ENCODE measurements at regions not wholly inside any gene's neighbourhood (a gene's known extent, or its start where the extent isn't known, plus 50 kb on each side); places are given as distances from the start of the nearest gene placed in this dataset.

DNA sequence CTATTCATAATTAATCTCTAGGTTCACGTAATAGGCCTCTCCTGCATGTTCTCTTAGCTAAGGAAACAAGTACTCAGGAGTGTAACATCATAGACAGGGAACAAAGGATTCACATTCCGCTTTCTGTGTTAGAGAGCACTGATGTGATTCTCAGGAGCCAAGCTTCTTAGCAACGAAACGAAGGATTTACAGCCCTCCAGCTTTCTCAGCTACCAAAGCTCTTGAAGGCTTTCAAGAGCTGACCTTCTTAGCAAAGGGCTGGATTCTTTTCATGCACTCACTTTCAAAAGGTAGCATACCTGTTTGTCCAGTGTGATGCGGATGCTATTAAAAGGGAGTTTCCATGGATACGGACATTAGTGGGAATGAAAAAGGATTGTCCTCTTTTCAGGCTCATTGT, 107.4 kb downstream of the TUSC1 start:
- Histone ChIP-seq H3K4me3 (ENCODE audit: low read length) (no peak overlapping the region), H3K4me1 (ENCODE audit: control insufficient read depth in 2 of 2, insufficient read depth in 2 of 2, low read length in 2 of 2) (no peaks in the 10 kb centered on the region), H3K9me3 (ENCODE audit: control insufficient read depth in 2 of 3, low read length in 3 of 3) (no peaks in the 10 kb centered on the region), H3K27ac (ENCODE audit: low read depth, low read length) (no peak overlapping the region), H3K36me3 (ENCODE audit: control insufficient read depth in 2 of 3, insufficient read depth in 3 of 3, low read length in 3 of 3) (no peaks in the 10 kb centered on the region), H3K27me3 (ENCODE audit: control insufficient read depth in 2 of 2, insufficient read depth in 2 of 2, low read length in 2 of 2) (no peaks in the 10 kb centered on the region)
- intact Hi-C loops (cut with micrococcal nuclease), result no loop called here
- DNase-seq (no peak), ATAC-seq (no peak)
- Mint-ChIP-seq H3K27ac (no peak overlapping the region), H3K9me3 (peaks cover 0 to 15% (median 3%) of the 10 kb centered on the region in 11 donors), H3K4me3 (no peak overlapping the region), H3K4me1 (no peaks in the 10 kb centered on the region), H3K36me3 (no peaks in the 10 kb centered on the region), H3K27me3 (no peaks in the 10 kb centered on the region)
- ChIA-PET CTCF (no interaction called here), POLR2A (no interaction called here)

DNA sequence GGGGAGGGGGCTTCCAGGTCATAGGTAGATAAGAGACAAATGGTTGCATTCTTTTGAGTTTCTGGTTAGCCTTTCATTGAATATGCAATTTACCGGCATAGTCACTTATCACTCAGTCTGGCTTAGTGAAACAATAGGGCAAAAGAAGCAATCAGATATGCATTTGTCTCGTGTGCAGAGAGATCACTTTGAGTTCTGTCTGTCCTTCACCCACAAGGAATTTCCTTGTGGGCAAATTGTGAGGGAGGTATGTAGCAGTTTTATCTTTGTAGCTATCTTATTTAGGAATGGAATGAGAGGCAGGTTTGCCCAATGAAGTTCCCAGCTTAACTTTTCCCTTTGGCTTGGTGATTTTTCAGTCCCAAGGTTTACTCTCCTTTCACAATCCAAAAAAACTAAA, 116.1 kb downstream of the TUSC1 start:
- no peak overlapping the region for H3K27ac ChIP-seq (ENCODE audit: low read depth, low read length)
- intact Hi-C loops (cut with micrococcal nuclease), result no loop called here
- Mint-ChIP-seq H3K36me3 (no peaks in the 10 kb centered on the region), H3K4me3 (no peak overlapping the region), H3K27ac (no peak overlapping the region), H3K4me1 (no peaks in the 10 kb centered on the region), H3K9me3 (peaks cover 1 to 26% (median 6%) of the 10 kb centered on the region in 11 donors), H3K27me3 (no peaks in the 10 kb centered on the region)
- CTCF ChIA-PET, result no interaction called here
- ATAC-seq (no peak), DNase-seq (no peak)
- no peak overlapping the region for H3K4me3 ChIP-seq (ENCODE audit: low read length)
- H3K9me3 ChIP-seq (ENCODE audit: control insufficient read depth in 2 of 3, low read length in 3 of 3), result no peaks in the 10 kb centered on the region
- no peaks in the 10 kb centered on the region for H3K36me3 ChIP-seq (ENCODE audit: control insufficient read depth in 2 of 3, insufficient read depth in 3 of 3, low read length in 3 of 3)
- POLR2A ChIA-PET, result no interaction called here
- no peaks in the 10 kb centered on the region for H3K27me3 ChIP-seq (ENCODE audit: control insufficient read depth in 2 of 2, insufficient read depth in 2 of 2, low read length in 2 of 2)
- H3K4me1 ChIP-seq (ENCODE audit: control insufficient read depth in 2 of 2, insufficient read depth in 2 of 2, low read length in 2 of 2), result no peaks in the 10 kb centered on the region

DNA sequence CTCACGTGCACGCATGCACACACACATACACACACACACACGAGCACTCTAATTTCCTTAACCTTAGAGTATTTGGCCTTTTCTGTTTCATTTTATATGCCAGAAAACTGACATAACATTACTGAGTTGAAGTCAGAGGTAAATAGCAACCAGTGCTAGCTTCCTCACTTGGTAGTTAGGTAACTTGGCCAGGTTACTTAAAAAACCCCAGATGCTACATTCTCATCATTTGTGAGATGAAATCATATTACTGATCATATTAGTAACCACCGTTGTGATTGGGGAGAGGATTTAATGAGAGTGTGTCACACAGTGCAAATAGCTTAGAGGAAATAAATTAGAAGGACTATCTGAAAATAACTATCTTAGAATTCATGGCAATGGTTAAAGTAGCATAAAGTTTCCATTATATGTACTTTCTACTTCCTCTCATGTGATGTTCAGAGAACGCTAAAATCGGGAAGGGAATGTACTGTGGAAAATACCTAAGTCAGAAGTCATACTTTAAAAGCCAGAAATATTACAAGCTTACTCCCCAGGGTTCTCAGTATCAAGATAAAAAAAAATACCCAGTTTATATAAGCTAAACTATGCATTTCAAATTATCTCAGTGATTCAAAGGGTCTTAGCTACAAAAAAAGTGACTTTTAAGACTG, 120.5 kb downstream of the TUSC1 start:
- CTCF ChIA-PET, result no interaction called here
- ATAC-seq, result no peak

DNA sequence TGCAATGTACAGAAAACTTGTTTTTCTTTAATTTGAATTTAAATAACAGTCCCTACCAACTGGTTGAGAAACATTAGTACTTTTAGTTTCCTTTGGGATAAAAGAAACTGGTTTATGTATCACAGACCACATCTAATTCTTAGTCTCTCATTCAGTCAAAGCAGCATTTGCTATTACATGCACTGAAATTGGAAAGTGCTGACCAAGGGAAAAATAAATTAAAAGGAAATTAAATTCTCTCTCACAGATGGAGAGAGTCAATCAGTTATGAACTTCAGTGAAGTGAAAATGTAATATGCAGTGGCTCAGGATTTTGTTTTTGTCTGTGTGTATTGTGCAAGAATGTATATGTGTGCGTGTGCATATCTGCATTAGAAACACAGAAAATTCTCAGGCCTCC, 121.7 kb downstream of the TUSC1 start:
- H3K27ac Mint-ChIP-seq, result no peak overlapping the region
- ChIA-PET CTCF (no interaction called here), POLR2A (no interaction called here)
- H3K36me3 Mint-ChIP-seq, result no peaks in the 10 kb centered on the region
- H3K27me3 Mint-ChIP-seq, result no peaks in the 10 kb centered on the region
- Histone ChIP-seq H3K27me3 (ENCODE audit: control insufficient read depth in 2 of 2, insufficient read depth in 2 of 2, low read length in 2 of 2) (no peaks in the 10 kb centered on the region), H3K4me1 (ENCODE audit: control insufficient read depth in 2 of 2, insufficient read depth in 2 of 2, low read length in 2 of 2) (no peaks in the 10 kb centered on the region), H3K36me3 (ENCODE audit: control insufficient read depth in 2 of 3, insufficient read depth in 3 of 3, low read length in 3 of 3) (no peaks in the 10 kb centered on the region), H3K27ac (ENCODE audit: low read depth, low read length) (no peak overlapping the region), H3K4me3 (ENCODE audit: low read length) (no peak overlapping the region), H3K9me3 (ENCODE audit: control insufficient read depth in 2 of 3, low read length in 3 of 3) (no peaks in the 10 kb centered on the region)
- H3K4me1 Mint-ChIP-seq, result no peaks in the 10 kb centered on the region
- DNase-seq (no peak), ATAC-seq (no peak)
- no peak overlapping the region for H3K4me3 Mint-ChIP-seq
- peaks cover 0 to 26% (median 4%) of the 10 kb centered on the region in 11 donors for H3K9me3 Mint-ChIP-seq
- intact Hi-C loops (cut with micrococcal nuclease), result no loop called here

More for the DNA sequence above, 120.5 kb downstream of the TUSC1 start:
- no peaks in the 10 kb centered on the region for H3K4me1 Mint-ChIP-seq
- peaks cover 0 to 26% (median 5%) of the 10 kb centered on the region in 11 donors for H3K9me3 Mint-ChIP-seq
- Histone ChIP-seq H3K9me3 (ENCODE audit: control insufficient read depth in 2 of 3, low read length in 3 of 3) (no peaks in the 10 kb centered on the region), H3K27ac (ENCODE audit: low read depth, low read length) (no peak overlapping the region), H3K4me1 (ENCODE audit: control insufficient read depth in 2 of 2, insufficient read depth in 2 of 2, low read length in 2 of 2) (no peaks in the 10 kb centered on the region), H3K4me3 (ENCODE audit: low read length) (no peak overlapping the region), H3K27me3 (ENCODE audit: control insufficient read depth in 2 of 2, insufficient read depth in 2 of 2, low read length in 2 of 2) (no peaks in the 10 kb centered on the region), H3K36me3 (ENCODE audit: control insufficient read depth in 2 of 3, insufficient read depth in 3 of 3, low read length in 3 of 3) (no peaks in the 10 kb centered on the region)
- no peaks in the 10 kb centered on the region for H3K36me3 Mint-ChIP-seq
- no peak overlapping the region for H3K27ac Mint-ChIP-seq
- H3K27me3 Mint-ChIP-seq, result no peaks in the 10 kb centered on the region
- intact Hi-C loops (cut with micrococcal nuclease), result loop anchor here in 1 of 2 donors (2.0 kb wide), 1 partner anchor 13 kb away; no protein-coding TSS in a partner anchor
- DNase-seq, result no peak
- no peak overlapping the region for H3K4me3 Mint-ChIP-seq
- POLR2A ChIA-PET, result no interaction called here

DNA sequence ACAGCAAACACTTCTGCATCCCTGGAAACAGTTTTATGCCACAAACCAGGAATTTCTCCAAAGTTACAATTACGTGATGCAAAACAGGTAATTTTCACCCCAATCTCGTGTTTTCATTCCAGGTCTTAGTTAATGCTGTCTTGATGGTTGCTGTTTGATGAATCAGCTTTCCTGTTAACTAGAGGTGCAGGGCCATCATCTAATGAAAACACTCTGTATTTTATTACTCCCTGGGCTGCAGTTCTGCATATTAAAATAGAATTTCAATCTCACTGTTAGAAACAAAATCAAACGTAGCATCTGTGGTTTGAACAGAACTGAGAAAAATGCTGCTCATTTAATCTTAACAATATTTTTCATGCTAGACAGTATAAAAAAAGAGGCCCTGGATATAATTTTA, 129.4 kb downstream of the TUSC1 start:
- Mint-ChIP-seq H3K9me3 (peaks cover 0 to 17% (median 5%) of the 10 kb centered on the region in 11 donors), H3K27me3 (no peaks in the 10 kb centered on the region), H3K4me1 (no peaks in the 10 kb centered on the region), H3K36me3 (no peaks in the 10 kb centered on the region), H3K27ac (no peak overlapping the region), H3K4me3 (no peak overlapping the region)
- no peaks in the 10 kb centered on the region for H3K27me3 ChIP-seq (ENCODE audit: control insufficient read depth in 2 of 2, insufficient read depth in 2 of 2, low read length in 2 of 2)
- H3K9me3 ChIP-seq (ENCODE audit: control insufficient read depth in 2 of 3, low read length in 3 of 3), result no peaks in the 10 kb centered on the region
- H3K27ac ChIP-seq (ENCODE audit: low read depth, low read length), result no peak overlapping the region
- ChIA-PET POLR2A (no interaction called here), CTCF (no interaction called here)
- ATAC-seq, result no peak
- H3K4me1 ChIP-seq (ENCODE audit: control insufficient read depth in 2 of 2, insufficient read depth in 2 of 2, low read length in 2 of 2), result no peaks in the 10 kb centered on the region
- no peaks in the 10 kb centered on the region for H3K36me3 ChIP-seq (ENCODE audit: control insufficient read depth in 2 of 3, insufficient read depth in 3 of 3, low read length in 3 of 3)
- no peak for DNase-seq
- no peak overlapping the region for H3K4me3 ChIP-seq (ENCODE audit: low read length)
- intact Hi-C loops (cut with micrococcal nuclease), result no loop called here

DNA sequence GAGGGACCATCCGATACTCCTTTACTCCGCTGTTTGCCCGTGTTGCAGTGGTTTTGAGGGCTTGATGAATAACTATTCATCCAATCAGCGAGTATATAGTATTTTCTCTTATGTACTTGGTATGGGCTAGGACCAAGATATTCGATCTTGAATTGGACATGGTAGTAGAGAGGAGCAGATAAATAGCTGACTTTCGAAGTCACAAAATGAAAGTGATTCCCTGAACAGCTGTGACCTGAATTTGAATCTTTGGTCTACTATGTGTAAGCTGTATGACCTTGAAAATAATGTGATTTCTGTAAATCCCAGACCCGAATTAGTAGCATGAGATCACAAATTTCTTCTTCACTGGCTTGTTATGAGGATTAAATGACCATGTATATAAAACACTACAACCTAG, 134.4 kb downstream of the TUSC1 start:
- Histone ChIP-seq H3K4me1 (ENCODE audit: control insufficient read depth in 2 of 2, insufficient read depth in 2 of 2, low read length in 2 of 2) (no peaks in the 10 kb centered on the region), H3K36me3 (ENCODE audit: control insufficient read depth in 2 of 3, insufficient read depth in 3 of 3, low read length in 3 of 3) (no peaks in the 10 kb centered on the region), H3K4me3 (ENCODE audit: low read length) (no peak overlapping the region), H3K27ac (ENCODE audit: low read depth, low read length) (no peak overlapping the region), H3K9me3 (ENCODE audit: control insufficient read depth in 2 of 3, low read length in 3 of 3) (no peaks in the 10 kb centered on the region), H3K27me3 (ENCODE audit: control insufficient read depth in 2 of 2, insufficient read depth in 2 of 2, low read length in 2 of 2) (no peaks in the 10 kb centered on the region)
- ChIA-PET CTCF (no interaction called here), POLR2A (no interaction called here)
- DNase-seq, result no peak
- no peaks in the 10 kb centered on the region for H3K4me1 Mint-ChIP-seq
- no peak overlapping the region for H3K4me3 Mint-ChIP-seq
- H3K27me3 Mint-ChIP-seq, result no peaks in the 10 kb centered on the region
- no peak overlapping the region for H3K27ac Mint-ChIP-seq
- no peak for ATAC-seq
- peaks cover 1 to 28% (median 8%) of the 10 kb centered on the region in 11 donors for H3K9me3 Mint-ChIP-seq
- intact Hi-C loops (cut with micrococcal nuclease), result loop anchor here in 1 of 2 donors (2.0 kb wide), 1 partner anchor 15 kb away; no protein-coding TSS in a partner anchor
- H3K36me3 Mint-ChIP-seq, result no peaks in the 10 kb centered on the region

DNA sequence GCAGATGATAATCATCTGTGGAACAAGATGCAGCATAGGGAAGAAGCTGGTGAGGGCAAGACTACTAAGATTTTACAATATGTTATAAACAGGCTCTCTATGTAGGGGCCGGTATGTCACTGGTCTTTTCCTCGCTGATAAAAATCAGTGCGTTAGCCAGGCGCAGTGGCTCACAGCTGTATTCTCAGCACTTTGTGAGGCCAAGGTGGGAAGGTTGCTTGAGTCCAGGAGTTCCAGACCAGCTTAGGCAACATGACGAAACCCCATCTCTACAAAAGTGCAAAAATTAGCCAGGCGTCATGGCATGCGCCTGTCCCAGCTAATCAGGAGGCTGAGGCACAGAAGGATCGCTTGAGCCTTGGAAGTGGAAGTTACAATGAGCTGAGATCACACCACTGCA, 135.9 kb downstream of the TUSC1 start:
- no peaks in the 10 kb centered on the region for H3K27me3 ChIP-seq (ENCODE audit: control insufficient read depth in 2 of 2, insufficient read depth in 2 of 2, low read length in 2 of 2)
- no peak overlapping the region for H3K27ac ChIP-seq (ENCODE audit: low read depth, low read length)
- Mint-ChIP-seq H3K27me3 (no peaks in the 10 kb centered on the region), H3K9me3 (peaks cover 1 to 24% (median 7%) of the 10 kb centered on the region in 11 donors), H3K27ac (no peak overlapping the region), H3K4me3 (no peak overlapping the region), H3K36me3 (no peaks in the 10 kb centered on the region), H3K4me1 (no peaks in the 10 kb centered on the region)
- no peaks in the 10 kb centered on the region for H3K36me3 ChIP-seq (ENCODE audit: control insufficient read depth in 2 of 3, insufficient read depth in 3 of 3, low read length in 3 of 3)
- ATAC-seq (no peak), DNase-seq (no peak)
- H3K4me1 ChIP-seq (ENCODE audit: control insufficient read depth in 2 of 2, insufficient read depth in 2 of 2, low read length in 2 of 2), result no peaks in the 10 kb centered on the region
- no peaks in the 10 kb centered on the region for H3K9me3 ChIP-seq (ENCODE audit: control insufficient read depth in 2 of 3, low read length in 3 of 3)
- ChIA-PET POLR2A (no interaction called here), CTCF (no interaction called here)
- intact Hi-C loops (cut with micrococcal nuclease), result no loop called here
- H3K4me3 ChIP-seq (ENCODE audit: low read length), result no peak overlapping the region

Data from naive thymus-derived CD4-positive, alpha-beta T cell (primary cell).